GM19035 (cell line): ENCODE measurements at regions not wholly inside any gene's neighbourhood (a gene's known extent, or its start where the extent isn't known, plus 50 kb on each side); places are given as distances from the start of the nearest gene placed in this dataset.

Experiments
- ATAC-seq: cut with Tn5 transposase; IDR thresholded peaks from one replicate; pipeline ENCODE4 v1.9.1; 2021; ENCODE audit not compliant: unreplicated experiment

DNA sequence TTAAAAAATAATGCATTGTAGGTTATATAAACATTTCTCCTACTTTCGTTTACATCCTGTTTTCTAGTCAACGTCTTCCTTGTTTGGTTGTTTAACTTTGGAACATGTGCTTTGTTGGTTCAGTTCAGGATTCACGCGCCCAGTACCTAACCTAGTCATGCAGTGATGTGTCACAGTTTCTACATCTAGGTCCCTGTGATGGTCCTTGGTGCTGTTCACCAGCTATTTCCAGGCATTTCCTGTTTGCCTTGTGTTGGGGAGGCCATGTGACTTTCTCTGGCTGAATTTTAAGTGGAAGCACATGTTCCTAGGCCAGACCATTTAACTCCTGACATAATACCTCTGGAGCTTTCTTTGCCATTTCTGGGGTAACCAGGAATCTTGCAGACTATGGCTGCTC, 292.3 kb downstream of the SMARCA2 start:
- no peak for ATAC-seq

- ATAC-seq = no peak
These were observed 296.8 kb downstream of the SMARCA2 start for GRCh38 chr9:2311920-2312319.

DNA sequence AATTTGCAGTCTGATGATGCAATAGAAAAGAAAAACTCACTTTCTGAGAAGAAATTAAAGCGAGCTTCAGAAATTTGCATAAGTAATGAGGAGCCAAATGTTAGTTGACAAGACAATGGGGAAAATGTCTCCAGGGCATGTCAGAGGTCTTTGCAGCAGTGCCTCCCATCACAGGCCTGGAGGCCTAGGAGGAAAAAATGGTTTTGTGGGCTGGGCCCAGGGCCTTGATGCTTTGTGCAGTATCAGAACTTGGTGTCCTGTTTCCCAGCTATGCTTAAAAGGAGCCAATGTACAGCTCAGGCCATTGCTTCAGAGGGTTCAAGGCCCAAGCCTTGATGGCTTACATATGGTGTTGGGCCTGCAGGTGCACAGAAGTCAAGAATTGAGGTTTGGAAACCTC, 298.4 kb downstream of the SMARCA2 start:
- no peak for ATAC-seq

DNA sequence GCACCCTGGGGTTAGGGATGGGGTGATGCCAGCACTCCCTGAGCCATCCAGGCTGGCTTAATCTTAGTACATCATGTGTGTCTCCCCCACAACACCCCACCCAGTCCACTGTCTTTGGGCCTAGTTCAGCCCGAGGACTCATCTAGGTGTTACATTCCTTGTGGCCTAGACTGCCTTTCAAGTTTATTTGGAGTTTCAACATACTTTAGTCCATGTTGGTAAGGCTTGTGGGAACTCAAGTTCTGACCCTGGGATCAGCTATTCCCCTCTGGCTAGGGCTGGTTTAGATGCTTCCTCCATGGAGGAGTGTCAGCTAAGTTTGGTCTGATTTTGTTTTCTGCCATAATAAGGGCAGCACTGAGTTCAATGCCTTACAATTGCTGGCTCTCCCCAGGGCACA, 302.4 kb downstream of the SMARCA2 start:
- no peak for ATAC-seq

- no peak for ATAC-seq
These were observed 302.2 kb upstream of the VLDLR start for GRCh38 chr9:2319421-2319820.

- ATAC-seq = no peak
These were observed 301.5 kb upstream of the VLDLR start for GRCh38 chr9:2320114-2320513.

DNA sequence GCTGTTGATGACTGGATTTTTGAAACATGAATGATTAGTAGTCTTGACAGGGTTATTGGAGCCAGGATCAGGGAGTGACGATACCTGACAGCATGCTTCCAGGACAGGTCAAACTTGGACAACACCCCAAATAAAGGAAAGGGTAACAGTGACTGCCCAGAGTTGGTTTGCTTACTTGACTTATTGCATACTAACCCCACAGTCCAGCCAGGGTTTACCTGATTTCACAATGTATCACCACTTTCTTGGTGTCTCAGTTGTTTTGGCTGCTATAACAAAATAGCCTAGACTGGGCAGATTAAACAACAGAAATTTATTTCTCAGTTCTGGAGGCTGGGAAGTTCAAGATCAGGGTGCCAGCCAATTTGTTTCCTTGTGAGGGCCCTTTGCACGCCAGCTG, 301.0 kb upstream of the VLDLR start:
- ATAC-seq = no peak

GRCh38 chr9:2321523-2322148, 300.0 kb upstream of the VLDLR start:
- no peak for ATAC-seq

- ATAC-seq = no peak
These were observed 296.8 kb upstream of the VLDLR start for GRCh38 chr9:2324742-2325141.

DNA sequence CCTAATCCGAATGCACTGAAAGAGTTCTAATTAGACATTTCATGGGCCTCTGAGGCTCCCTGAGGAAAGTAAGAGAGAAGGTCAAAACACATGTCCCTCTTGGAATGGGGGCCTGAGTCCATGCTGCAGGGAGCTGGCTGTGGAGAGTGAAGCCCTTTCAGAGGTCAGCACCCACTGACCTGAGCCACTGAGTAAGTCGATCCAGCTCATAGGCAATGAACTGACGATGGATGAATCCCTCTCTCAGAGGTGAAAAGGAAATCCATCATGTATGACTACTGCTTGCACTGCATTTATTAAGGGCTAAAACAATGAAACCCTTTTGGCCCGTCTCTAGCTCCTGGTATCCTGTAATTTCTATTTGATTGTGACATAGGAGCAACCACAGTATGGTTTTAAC, 288.9 kb upstream of the VLDLR start:
- ATAC-seq = no peak

DNA sequence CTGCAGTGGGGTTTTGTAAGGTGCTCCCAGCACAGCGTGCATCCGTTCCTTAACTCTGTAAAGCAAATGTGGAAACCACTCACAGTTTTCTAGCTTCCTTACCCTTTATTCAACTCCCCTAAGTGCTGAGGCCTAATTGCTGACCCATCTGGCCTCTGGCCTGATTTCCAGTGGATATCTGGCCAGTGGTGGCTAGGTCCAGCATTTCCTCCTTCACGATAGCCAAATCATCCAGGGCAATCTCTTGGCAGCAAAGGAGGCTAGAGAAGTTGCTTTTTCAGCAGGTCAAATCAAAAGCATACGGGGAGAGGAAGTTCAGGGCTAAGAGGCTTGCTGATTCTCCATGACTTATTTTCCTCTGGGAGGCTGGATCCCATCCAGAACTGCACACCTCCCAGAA, 286.3 kb upstream of the VLDLR start:
- no peak for ATAC-seq

DNA sequence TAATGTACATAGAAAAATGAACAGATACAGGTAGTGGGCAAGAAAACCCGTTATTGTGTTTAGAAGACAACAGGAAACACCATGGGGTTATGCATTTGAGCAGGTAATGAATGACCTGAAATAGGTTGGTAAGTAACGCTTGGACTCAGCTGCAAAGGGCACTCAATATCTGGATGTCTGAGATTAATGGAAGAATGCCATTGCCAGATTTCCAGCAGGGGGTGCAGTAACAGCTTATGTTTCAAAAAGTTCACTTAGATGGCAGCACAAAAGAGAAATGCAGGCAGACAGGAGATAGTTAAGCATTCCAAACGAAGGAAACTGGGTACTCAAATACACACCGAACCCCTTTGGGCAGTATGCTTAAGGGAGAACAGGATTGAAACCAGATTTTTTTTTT, 285.5 kb upstream of the VLDLR start:
- no peak for ATAC-seq

DNA sequence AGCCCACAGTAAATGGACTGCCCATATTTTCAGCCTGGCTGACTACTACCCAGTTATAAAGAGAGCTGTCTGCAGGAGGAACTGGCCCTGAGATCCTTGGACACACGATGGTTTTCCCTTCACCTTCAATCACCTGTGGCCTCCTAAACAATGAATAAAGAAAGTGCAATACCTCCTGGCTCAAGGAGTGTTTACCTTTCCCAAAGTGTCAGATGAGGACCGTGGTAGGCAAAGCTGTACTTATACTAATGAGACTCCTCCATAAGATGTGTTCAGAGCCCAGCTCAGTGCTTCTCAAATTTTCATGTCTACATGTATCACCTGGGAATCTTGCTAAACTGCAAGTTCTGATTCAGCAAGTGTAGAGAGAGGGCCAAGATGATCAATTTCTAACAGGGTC, 284.5 kb upstream of the VLDLR start:
- ATAC-seq = no peak

DNA sequence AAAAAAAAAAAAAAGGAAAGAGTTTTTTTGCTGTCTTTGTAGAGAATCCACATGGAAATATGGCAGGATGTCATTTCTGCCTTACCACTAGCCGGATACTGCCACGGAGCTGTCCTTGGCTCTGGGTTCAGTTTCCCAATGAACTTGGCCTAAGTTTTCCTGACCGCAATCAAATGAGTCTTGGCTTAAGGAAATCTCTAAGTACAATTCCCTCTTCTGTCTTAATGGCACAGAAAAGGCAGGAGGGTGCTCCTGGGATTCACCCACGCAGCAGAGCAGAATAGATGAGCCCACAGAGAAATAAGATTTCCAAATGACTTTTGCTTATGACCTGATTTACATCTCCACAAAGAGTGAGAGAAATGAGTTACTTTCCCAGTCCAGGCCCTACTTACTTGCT, 284.0 kb upstream of the VLDLR start:
- ATAC-seq = no peak

GRCh38 chr9:2338777-2339365, 282.7 kb upstream of the VLDLR start:
- ATAC-seq = no peak

DNA sequence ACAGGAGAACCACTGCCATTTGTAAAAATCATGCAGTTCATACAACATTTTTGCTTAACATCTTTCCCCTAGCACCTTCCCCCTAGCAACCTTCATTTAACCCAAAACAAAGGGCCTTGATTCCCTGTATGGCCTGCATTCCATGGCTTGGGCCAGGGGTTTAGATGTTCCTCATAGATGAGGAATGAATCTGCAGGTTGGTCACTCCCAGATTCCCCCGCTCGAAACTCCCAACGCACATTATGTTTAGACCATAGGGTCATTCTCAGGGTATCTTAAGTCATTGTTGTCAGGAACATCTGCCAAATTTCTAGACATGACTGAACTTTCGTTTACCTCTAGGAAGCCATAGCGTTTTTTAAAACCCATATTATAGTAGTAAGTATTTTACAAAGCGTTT, 282.2 kb upstream of the VLDLR start:
- ATAC-seq = no peak

- ATAC-seq = no peak
These were observed 281.4 kb upstream of the VLDLR start for GRCh38 chr9:2340046-2340760.

DNA sequence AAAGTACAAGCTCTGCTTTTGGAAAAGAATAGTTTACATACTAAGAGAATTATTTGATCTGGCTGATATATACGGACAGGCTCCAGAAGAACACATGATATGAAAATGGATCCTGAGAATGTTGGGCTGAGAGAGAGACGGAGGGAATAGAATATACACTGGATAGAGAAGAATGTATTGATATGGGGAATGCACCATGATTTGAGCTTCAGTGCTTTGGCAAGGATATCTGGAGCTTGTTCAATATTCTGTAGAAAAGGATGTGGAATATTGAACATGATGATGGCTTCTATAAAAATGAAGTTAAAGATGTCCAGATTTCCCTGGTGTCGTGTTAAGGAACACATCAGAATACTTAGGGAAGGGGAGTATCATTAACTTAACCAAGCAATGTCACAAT, 280.5 kb upstream of the VLDLR start:
- ATAC-seq = no peak

DNA sequence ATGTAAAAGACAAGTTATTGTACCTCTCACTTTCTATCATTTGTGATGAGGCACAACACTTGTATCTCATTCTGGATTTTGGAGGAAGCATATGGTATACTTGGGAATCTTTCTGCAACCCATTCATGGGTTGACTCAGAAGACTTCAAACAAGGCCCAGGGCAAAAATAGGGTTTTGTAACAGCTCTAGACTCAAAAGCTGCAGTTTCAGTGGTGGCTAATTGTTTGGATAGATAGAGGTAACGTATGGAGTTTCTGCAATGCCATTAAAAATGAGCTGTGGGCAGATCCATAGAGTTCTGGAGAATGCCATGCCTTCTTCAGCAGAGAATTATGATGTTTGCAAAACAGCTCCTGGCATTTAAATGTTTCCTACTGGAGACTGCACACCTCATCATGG, 279.6 kb upstream of the VLDLR start:
- no peak for ATAC-seq

DNA sequence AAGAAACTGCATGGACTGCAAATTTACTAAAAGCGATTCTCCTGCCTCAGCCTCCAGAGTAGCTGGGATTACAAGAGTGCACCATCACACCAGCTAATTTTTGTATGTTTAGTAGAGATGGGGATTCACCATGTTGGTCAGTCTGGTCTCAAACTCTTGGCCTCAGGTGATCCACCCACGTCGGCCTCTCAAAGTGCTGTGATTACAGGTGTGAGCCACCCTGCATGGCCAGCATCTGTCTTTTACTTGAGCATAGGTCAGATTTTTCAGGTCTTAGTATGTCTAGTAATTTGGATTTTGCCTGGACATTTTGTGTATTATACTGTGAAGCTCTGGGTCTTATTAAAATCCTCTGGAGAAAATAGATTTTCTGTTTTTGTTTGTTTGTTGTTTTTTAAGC, 277.8 kb upstream of the VLDLR start:
- ATAC-seq = no peak

GRCh38 chr9:2344436-2344835, 277.2 kb upstream of the VLDLR start:
- no peak for ATAC-seq

GRCh38 chr9:2345013-2345412, 276.6 kb upstream of the VLDLR start:
- peak; percentile 62 for ATAC-seq
